ENCODE measurements at regions not wholly inside any gene's neighbourhood (a gene's known extent, or its start where the extent isn't known, plus 50 kb on each side); places are given as distances from the start of the nearest gene placed in this dataset.

- no peak for DNase-seq (ENCODE audit: low read depth)
Observed at GRCh38 chr2:123935405-123935804, 89.7 kb upstream of the CNTNAP5 start.

GRCh38 chr2:123953846-123954245 is 71.2 kb upstream of the CNTNAP5 start:
- peak; percentile 77 for DNase-seq (ENCODE audit: low read depth)

- DNase-seq (ENCODE audit: low read depth), result peak; percentile 52
Observed at GRCh38 chr2:123958011-123958410, 67.1 kb upstream of the CNTNAP5 start.

GRCh38 chr2:123961576-123961975 is 63.5 kb upstream of the CNTNAP5 start:
- DNase-seq (ENCODE audit: low read depth), result no peak

DNA sequence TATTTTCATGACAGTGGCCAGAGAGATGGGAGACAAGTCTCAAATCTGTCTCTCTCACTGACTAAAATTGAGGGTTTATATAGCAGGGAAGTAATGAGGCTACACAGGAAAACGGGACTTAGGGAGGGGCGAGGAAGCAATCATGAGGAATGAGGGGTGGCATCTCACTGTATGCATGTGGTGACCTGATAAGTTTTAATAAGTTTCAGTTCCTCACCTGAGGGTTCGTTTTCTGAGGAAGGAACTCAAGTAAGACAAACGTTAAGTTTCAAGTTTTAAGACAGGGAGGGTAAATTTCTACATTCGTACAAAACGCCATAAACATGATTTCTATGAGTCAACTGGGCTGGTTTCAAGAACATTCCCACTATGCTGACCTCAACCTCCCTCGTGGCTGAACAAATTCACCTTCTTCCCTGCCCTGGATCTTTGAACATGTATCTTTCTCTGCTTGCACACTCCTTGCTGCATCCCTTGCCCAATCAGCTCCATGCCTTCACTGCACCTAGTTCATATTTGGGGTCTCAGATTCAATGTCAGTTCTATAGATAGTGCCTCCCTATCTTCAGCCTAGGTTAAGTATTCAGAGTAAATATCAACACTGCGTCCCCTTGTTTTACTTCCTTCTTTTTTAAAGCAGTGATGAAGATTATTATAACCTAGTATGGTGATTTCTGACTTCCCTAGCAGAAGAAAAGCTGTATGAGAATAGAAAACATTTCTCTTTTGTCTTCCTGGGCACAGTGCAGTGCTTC is 53.3 kb upstream of the CNTNAP5 start:
- no peak for DNase-seq (ENCODE audit: low read depth)
